ENCODE measurements at regions not wholly inside any gene's neighbourhood (a gene's known extent, or its start where the extent isn't known, plus 50 kb on each side); places are given as distances from the start of the nearest gene placed in this dataset.
A peak's percentile ranks its signal among the peaks of the same experiment; 100 is the strongest.

DNA sequence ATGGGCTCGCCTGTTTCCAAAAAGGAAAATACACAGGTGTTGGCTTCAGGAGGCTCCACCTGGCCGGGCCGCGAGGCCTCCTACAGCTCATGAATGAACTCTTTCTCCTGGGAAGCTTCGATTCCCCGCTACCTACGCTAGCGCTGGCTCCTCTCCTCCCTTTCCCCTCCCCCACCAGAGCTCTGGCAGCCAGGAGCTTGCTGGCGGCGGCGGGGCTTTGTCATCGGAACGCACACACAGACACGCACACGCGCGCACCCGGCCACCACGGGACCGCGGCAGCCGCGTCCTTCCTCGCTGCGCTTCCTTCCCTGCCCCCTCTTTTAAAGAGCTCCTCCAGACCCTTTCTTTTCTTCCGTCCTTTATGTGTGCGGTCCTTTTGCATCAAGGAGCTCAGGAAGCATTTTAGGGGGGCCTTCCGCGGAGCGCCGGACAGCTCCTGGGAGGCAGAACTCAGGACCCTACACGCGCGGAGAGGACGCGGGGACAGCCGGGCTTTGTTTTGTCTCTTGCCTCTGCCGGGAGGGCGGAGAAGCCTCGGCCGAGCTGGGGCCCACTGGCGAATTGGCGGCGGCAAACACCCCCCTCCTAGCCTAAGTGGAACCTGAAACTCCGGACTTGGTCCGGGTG is 70.2 kb upstream of the BCOR start (continued):
- TF ChIP-seq, protein P1, sequence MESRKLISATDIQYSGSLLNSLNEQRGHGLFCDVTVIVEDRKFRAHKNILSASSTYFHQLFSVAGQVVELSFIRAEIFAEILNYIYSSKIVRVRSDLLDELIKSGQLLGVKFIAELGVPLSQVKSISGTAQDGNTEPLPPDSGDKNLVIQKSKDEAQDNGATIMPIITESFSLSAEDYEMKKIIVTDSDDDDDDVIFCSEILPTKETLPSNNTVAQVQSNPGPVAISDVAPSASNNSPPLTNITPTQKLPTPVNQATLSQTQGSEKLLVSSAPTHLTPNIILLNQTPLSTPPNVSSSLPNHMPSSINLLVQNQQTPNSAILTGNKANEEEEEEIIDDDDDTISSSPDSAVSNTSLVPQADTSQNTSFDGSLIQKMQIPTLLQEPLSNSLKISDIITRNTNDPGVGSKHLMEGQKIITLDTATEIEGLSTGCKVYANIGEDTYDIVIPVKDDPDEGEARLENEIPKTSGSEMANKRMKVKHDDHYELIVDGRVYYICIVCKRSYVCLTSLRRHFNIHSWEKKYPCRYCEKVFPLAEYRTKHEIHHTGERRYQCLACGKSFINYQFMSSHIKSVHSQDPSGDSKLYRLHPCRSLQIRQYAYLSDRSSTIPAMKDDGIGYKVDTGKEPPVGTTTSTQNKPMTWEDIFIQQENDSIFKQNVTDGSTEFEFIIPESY (CRISPR knock-in tag; IDR thresholded peaks at IDR 0.05), result peak; percentile 82
- no peak for TF ChIP-seq ZSCAN21 (CRISPR knock-in tag; IDR thresholded peaks at IDR 0.05; ENCODE audit: borderline replicate concordance)

DNA sequence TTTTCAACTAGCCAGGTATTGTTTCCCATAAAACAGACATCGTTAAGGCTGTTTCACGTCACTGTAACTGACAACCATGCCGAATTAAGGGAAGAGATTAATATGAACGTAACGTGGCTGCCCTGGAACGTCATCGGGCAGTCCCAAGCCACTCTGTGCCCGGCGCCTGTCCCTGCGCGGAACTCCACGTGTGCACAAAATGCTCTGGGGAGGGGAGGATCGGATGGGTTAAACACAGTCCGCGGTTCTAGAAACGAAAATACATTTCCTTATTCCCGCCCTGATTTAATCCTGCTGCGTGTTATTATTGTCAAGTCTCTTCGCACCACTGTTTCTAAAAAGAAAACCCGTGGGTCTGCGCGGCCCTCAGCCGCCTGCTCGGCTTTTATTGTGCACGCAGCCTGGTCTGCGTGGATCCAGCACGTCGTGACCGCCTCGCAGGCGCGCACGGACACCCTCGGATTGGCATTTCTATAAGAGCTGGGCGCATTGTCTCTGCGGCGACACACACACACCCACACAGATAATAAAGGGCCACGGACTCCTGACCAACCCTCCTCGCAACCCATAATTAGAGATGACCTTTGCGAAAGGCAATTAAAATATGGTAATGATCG is 69.6 kb upstream of the BCOR start:
- Histone ChIP-seq H3K27me3 (ENCODE audit: control insufficient read depth in 1 of 2, insufficient read depth in 2 of 2, low read length in 2 of 2) (no peaks in the 10 kb centered on the region), H3K4me2 (ENCODE audit: low read depth, low read length) (no peak overlapping the region), H3K4me1 (ENCODE audit: insufficient read depth, low read length) (peaks cover 82% of the 10 kb centered on the region), H3K27ac (ENCODE audit: extremely low read length, insufficient read depth, low read length) (no peak overlapping the region), H3K9me3 (ENCODE audit: low read length) (no peaks in the 10 kb centered on the region), H4K20me1 (ENCODE audit: insufficient read depth, low read length) (no peaks in the 10 kb centered on the region), H3K36me3 (replicated peaks in 1 of 2; ENCODE audit: control insufficient read depth in 1 of 2, insufficient read depth in 2 of 2, low read length in 2 of 2) (no peaks in the 10 kb centered on the region), H2AFZ (ENCODE audit: low read length) (no peak overlapping the region), H3K4me3 (replicated peaks in 1 of 3; ENCODE audit: insufficient read depth in 1 of 3, low read depth in 2 of 3, low read length in 3 of 3) (no peak overlapping the region), H3K79me2 (ENCODE audit: insufficient read depth, low read length) (peaks cover 7% of the 10 kb centered on the region), H3K9ac (ENCODE audit: insufficient read depth, low read depth, low read length) (no peak overlapping the region)
- ChIA-PET POLR2A (interaction anchor here (0.6 to 2.7 kb wide), 3 partner anchors 10 to 155 kb away, joined by 3 to 22 read pairs (median 5); no protein-coding TSS in a partner anchor), CTCF (ENCODE audit: low intra/inter-chr PET ratio, low total read pairs) (no interaction called here)
- TF ChIP-seq JARID2 (CRISPR knock-in tag; IDR thresholded peaks at IDR 0.05; ENCODE audit: insufficient replicate concordance) (no peak), ZFP90 (CRISPR knock-in tag; IDR thresholded peaks at IDR 0.05; ENCODE audit: borderline replicate concordance) (no peak), RFX3 (CRISPR knock-in tag; IDR thresholded peaks at IDR 0.05) (no peak), ZNF558 (CRISPR knock-in tag; IDR thresholded peaks at IDR 0.05; ENCODE audit: borderline replicate concordance) (no peak), POLR2AphosphoS5 (IDR thresholded peaks at IDR 0.05; ENCODE audit: low read depth, low read length) (no peak), MIER2 (CRISPR knock-in tag; IDR thresholded peaks at IDR 0.05) (no peak)
- TF ChIP-seq, protein P2, sequence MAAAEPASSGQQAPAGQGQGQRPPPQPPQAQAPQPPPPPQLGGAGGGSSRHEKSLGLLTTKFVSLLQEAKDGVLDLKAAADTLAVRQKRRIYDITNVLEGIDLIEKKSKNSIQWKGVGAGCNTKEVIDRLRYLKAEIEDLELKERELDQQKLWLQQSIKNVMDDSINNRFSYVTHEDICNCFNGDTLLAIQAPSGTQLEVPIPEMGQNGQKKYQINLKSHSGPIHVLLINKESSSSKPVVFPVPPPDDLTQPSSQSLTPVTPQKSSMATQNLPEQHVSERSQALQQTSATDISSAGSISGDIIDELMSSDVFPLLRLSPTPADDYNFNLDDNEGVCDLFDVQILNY (CRISPR knock-in tag; conservative IDR thresholded peaks at IDR 0.05), result no peak
- TF ChIP-seq, protein P3, sequence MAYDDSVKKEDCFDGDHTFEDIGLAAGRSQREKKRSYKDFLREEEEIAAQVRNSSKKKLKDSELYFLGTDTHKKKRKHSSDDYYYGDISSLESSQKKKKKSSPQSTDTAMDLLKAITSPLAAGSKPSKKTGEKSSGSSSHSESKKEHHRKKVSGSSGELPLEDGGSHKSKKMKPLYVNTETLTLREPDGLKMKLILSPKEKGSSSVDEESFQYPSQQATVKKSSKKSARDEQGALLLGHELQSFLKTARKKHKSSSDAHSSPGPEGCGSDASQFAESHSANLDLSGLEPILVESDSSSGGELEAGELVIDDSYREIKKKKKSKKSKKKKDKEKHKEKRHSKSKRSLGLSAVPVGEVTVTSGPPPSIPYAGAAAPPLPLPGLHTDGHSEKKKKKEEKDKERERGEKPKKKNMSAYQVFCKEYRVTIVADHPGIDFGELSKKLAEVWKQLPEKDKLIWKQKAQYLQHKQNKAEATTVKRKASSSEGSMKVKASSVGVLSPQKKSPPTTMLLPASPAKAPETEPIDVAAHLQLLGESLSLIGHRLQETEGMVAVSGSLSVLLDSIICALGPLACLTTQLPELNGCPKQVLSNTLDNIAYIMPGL (CRISPR knock-in tag; IDR thresholded peaks at IDR 0.05; ENCODE audit: borderline replicate concordance in 1 of 2, low read depth in 1 of 2), result no peak
- TF ChIP-seq, protein P4, sequence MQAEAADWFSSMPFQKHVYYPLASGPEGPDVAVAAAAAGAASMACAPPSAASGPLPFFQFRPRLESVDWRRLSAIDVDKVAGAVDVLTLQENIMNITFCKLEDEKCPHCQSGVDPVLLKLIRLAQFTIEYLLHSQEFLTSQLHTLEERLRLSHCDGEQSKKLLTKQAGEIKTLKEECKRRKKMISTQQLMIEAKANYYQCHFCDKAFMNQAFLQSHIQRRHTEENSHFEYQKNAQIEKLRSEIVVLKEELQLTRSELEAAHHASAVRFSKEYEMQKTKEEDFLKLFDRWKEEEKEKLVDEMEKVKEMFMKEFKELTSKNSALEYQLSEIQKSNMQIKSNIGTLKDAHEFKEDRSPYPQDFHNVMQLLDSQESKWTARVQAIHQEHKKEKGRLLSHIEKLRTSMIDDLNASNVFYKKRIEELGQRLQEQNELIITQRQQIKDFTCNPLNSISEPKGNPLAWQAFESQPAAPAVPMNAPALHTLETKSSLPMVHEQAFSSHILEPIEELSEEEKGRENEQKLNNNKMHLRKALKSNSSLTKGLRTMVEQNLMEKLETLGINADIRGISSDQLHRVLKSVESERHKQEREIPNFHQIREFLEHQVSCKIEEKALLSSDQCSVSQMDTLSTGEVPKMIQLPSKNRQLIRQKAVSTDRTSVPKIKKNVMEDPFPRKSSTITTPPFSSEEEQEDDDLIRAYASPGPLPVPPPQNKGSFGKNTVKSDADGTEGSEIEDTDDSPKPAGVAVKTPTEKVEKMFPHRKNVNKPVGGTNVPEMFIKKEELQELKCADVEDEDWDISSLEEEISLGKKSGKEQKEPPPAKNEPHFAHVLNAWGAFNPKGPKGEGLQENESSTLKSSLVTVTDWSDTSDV (CRISPR knock-in tag; IDR thresholded peaks at IDR 0.05), result no peak
- BruUV-seq (replicated peaks), result no TSS peak
- in situ Hi-C loops (cut with HindIII; ENCODE audit: extremely low pct_ligation_motif_present, low pct_unique_long_range_greater_than_20kb), result no loop called here
- intact Hi-C loops (cut with micrococcal nuclease; ENCODE audit: unreplicated experiment), result no loop called here
- DNase-seq (ENCODE audit: low spot score) (no peak), FAIRE-seq (no peak), ATAC-seq (no peak)
- 92% methylated on average over 25 of the region's 41 CpGs for WGBS (ENCODE audit: low lambda C conversion rate)

All from HepG2 (cell line).